Esophagus squamous epithelium (tissue), 5 donors: ENCODE measurements at regions not wholly inside any gene's neighbourhood (a gene's known extent, or its start where the extent isn't known, plus 50 kb on each side); places are given as distances from the start of the nearest gene placed in this dataset.

Experiments used
- DNase-seq: peaks from one replicate; lab custom pipeline; 2025; lab: John Stamatoyannopoulos, UW
- H3K27ac ChIP-seq, 4 donors: fragments of 200-600 bp; sonication (generic); one replicate each; pipeline ENCODE4 v1.5.1; 2016 to 2019; ENCODE audit warnings: mild to moderate bottlenecking in 1 of 4
- H3K27me3 ChIP-seq, 4 donors: fragments of 200-600 bp; sonication (generic); 1 replicate in 3 of 4; 2 replicates in 1 of 4; pipeline versions ENCODE4 v1.5.1 to v1.6.0; 2017 to 2021; ENCODE audit warnings: antibody characterized with exemption in 1 of 4
- H3K36me3 ChIP-seq, 3 donors: fragments of 200-600 bp; sonication (generic); one replicate each; pipeline ENCODE4 v1.5.1; 2016 to 2019
- H3K4me1 ChIP-seq, 3 donors: fragments of 200-600 bp; sonication (generic); one replicate each; pipeline ENCODE4 v1.5.1; 2017 to 2019
- H3K4me3 ChIP-seq, 4 donors: fragments of 200-600 bp; sonication (generic); 1 replicate in 3 of 4; 2 replicates in 1 of 4; pipeline ENCODE4 v1.5.1; 2016 to 2019; ENCODE audit warnings: mild to moderate bottlenecking in 2 of 4, moderate library complexity in 1 of 4
- H3K9me3 ChIP-seq, 3 donors: fragments of 200-600 bp; sonication (generic); one replicate each; pipeline ENCODE4 v1.5.1; 2016 to 2019
- POLR2A ChIP-seq, 4 donors: fragments of 450-650 bp; IDR thresholded peaks; one replicate each; pipeline ENCODE4 v1.6.1; 2017; ENCODE audit warnings: antibody characterized with exemption in 4 of 4, mild to moderate bottlenecking in 4 of 4, moderate library complexity in 3 of 4
- WGBS, 2 donors: methylation state at CpG; one replicate each; pipeline ENCODE4 v1.1.5; 2018; 5-methylcytosine and 5-hydroxymethylcytosine counted together
- intact Hi-C: fragments of 100-400 bp; cut with DNase I; formaldehyde crosslinking; loops from one replicate; pipeline ENCODE4 v1.15.0; 2022
- TF ChIP-seq, protein P1 (sequence below), 6 experiments: fragments of 450-650 bp in 4 of 6; fragments of 200-600 bp in 2 of 6; sonication (generic) in 2 of 6; IDR thresholded peaks; one replicate each; pipeline ENCODE4 v1.5.1; 2016 to 2019; ENCODE audit warnings: antibody characterized with exemption in 6 of 6, mild to moderate bottlenecking in 4 of 6, moderate library complexity in 4 of 6
- donor health status: DM: yes; HTN: yes; CAD: no.

DNA sequence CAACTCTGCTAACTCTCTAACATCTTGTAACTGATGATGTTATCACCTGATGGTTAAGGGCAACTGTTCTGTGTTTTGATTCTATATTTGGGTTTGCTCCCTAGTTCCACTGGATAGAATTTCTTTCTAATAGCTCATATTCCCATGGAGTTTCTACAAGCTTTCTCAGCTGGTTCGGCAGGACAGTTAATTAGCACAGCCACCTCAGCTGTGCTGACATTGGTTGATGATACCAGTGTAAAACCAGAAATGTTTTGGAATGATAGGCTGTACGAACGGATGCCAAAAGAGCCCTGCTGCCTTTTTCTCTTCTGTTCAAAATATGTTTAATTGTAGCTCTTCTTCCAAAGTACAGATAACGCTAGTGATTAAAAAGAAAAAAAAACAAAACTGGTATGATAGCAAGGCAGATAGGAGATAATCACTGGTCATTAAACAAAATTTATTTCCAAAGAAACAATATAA, 440.5 kb upstream of the ZNF608 start:
- Histone ChIP-seq H3K36me3 (no peaks in the 10 kb centered on the region), H3K27me3 (no peaks in the 10 kb centered on the region), H3K27ac (no peak overlapping the region), H3K4me1 (no peaks in the 10 kb centered on the region), H3K9me3 (no peaks in the 10 kb centered on the region), H3K4me3 (no peak overlapping the region)
- TF ChIP-seq, protein P1, sequence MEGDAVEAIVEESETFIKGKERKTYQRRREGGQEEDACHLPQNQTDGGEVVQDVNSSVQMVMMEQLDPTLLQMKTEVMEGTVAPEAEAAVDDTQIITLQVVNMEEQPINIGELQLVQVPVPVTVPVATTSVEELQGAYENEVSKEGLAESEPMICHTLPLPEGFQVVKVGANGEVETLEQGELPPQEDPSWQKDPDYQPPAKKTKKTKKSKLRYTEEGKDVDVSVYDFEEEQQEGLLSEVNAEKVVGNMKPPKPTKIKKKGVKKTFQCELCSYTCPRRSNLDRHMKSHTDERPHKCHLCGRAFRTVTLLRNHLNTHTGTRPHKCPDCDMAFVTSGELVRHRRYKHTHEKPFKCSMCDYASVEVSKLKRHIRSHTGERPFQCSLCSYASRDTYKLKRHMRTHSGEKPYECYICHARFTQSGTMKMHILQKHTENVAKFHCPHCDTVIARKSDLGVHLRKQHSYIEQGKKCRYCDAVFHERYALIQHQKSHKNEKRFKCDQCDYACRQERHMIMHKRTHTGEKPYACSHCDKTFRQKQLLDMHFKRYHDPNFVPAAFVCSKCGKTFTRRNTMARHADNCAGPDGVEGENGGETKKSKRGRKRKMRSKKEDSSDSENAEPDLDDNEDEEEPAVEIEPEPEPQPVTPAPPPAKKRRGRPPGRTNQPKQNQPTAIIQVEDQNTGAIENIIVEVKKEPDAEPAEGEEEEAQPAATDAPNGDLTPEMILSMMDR (IDR thresholded peaks at IDR 0.05): no peak
- TF ChIP-seq POLR2A (IDR thresholded peaks at IDR 0.05): no peak
- no peak for DNase-seq
- intact Hi-C loops: no loop called here
- 79% methylated on average over 4 of the region's 4 CpGs for WGBS, 2 donors

DNA sequence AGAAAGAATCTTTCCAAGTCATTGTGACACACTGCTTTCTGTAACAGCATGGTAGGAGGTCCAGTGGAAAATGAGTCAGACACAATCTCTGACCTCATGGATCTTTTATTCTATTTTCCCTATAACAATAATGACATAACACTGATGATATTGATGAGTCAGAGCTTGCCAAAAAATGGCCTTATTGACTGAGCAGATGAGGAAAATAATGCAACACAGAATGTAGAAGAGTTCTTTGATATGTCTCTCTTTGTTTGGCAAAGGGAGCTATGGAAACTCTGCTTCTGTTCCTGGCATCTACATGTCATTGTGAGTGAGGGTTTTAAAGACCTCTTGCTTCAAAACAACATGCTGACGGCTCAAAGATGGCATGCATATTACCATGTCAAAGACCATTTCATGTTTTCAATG, 443.1 kb upstream of the ZNF608 start:
- intact Hi-C loops: no loop called here
- no peaks in the 10 kb centered on the region for H3K4me1 ChIP-seq
- H3K36me3 ChIP-seq: no peaks in the 10 kb centered on the region
- H3K4me3 ChIP-seq: no peak overlapping the region
- no peaks in the 10 kb centered on the region for H3K27me3 ChIP-seq
- DNase-seq: no peak
- WGBS, 2 donors: 67 to 82% methylated on average over 1 of the region's 1 CpG
- no peak overlapping the region for H3K27ac ChIP-seq
- TF ChIP-seq, protein P1 (IDR thresholded peaks at IDR 0.05): no peak
- TF ChIP-seq POLR2A (IDR thresholded peaks at IDR 0.05): no peak
- no peaks in the 10 kb centered on the region for H3K9me3 ChIP-seq

DNA sequence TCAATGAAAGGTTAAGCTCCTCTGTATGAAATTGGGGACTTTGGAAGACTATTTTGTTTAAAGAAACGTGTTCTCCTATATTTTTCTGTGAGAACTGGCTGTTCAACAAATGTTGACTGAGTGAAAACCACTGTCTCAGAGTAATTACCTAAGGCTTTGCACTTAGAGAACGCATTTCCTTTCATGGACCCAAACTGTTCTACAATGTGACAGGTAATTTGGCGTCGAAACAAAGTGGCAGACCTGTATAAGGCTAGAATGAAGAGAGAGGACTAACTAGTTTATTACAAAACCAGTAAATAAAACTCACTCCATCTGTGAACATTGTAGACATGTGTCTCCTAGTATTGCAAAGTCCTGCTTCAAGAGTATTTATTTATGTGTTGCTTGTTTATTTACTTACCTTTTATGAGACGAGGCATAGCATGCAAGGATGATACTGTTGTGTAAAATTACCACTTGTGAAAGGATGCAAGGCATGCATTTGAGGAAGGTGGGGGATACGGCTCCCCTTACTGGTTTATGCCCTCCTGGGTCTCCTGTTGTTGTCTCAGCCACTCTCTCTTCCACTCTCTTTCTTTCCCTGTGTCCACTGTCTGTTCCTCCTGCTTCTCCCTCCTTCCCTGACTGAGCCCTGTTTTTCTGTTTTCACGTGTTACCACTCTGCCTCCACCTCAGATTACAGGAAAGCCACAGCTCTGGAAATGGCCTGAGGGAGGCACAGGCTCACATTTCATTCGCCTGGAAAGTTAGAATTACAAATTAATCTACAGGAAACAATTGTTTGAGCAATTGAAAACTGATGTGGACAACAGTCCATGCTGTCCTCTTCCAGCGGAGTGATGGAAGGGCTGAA, 444.0 kb upstream of the ZNF608 start:
- no peaks in the 10 kb centered on the region for H3K36me3 ChIP-seq
- no peaks in the 10 kb centered on the region for H3K4me1 ChIP-seq
- no peak for TF ChIP-seq POLR2A (IDR thresholded peaks at IDR 0.05)
- H3K27ac ChIP-seq: no peak overlapping the region
- WGBS, 2 donors: 58 to 70% methylated on average over 9 of the region's 9 CpGs
- H3K4me3 ChIP-seq: no peak overlapping the region
- no peak for DNase-seq
- no peaks in the 10 kb centered on the region for H3K27me3 ChIP-seq
- H3K9me3 ChIP-seq: no peaks in the 10 kb centered on the region
- intact Hi-C loops: no loop called here

DNA sequence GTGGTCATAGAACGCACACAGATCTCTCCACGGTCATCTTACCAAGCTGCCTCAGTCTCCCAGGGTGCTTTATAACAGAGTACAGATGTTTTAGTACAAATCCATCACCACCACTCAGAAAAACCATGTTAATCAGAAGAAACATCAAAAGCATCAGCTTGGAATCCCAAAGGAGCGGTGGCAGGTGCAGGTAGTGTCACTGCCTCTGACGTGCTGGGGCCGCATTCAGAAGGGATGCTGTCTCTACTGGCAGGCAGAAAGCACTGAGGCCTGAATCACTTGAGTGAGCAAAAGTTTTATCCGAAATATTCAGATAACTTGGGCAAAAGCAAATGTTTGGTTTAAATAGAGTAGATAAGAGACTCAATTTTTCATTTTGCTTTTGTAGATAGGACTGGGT, 448.4 kb upstream of the ZNF608 start:
- intact Hi-C loops: no loop called here
- DNase-seq: no peak
- H3K4me3 ChIP-seq: no peak overlapping the region
- peaks cover 0 to 11% (median 0%) of the 10 kb centered on the region in 3 donors for H3K4me1 ChIP-seq
- no peaks in the 10 kb centered on the region for H3K9me3 ChIP-seq
- no peaks in the 10 kb centered on the region for H3K27me3 ChIP-seq
- TF ChIP-seq, protein P1 (IDR thresholded peaks at IDR 0.05): no peak
- TF ChIP-seq POLR2A (IDR thresholded peaks at IDR 0.05): no peak
- H3K27ac ChIP-seq: no peak overlapping the region
- WGBS, 2 donors: 78 to 100% methylated on average over 6 of the region's 6 CpGs
- H3K36me3 ChIP-seq: no peaks in the 10 kb centered on the region

DNA sequence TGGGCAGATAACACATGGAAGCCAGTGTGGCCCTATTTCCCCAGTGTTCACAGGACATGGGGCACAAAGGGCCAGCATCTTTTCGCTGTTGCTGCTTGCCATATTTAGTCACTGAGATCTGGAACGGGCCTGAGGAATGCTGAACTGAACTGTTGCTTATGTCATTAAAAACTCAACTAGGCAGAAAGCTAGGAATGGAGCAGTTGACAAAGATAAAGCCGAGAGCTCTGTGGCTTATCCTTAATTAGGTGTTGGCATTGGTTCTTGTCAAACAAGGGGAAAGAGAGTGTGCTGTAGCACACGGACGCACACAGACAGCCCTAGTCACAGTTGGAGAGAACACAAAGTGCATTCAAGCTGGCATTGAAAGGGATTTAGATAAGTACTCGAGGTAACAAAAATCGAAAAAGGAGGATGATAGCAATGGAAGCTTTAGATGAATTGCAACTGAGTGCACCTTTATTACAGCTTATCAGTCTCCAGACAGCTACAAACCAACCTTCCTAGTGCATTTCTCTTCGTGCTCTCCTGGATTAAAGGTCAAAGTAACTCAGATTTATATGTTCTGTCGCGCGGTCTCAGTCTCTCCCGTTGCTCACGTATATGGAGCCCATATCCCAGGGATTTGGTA, 450.2 kb upstream of the ZNF608 start:
- no peak for DNase-seq
- 67 to 72% methylated on average over 13 of the region's 13 CpGs for WGBS, 2 donors
- Histone ChIP-seq H3K9me3 (no peaks in the 10 kb centered on the region), H3K4me1 (peaks cover 0 to 11% (median 0%) of the 10 kb centered on the region in 3 donors), H3K27me3 (no peaks in the 10 kb centered on the region), H3K36me3 (no peaks in the 10 kb centered on the region), H3K27ac (peak overlapping the region in 1 of 4 donors; percentile 43), H3K4me3 (no peak overlapping the region)
- intact Hi-C loops: no loop called here
- TF ChIP-seq, protein P1 (IDR thresholded peaks at IDR 0.05): no peak
- no peak for TF ChIP-seq POLR2A (IDR thresholded peaks at IDR 0.05)
